T-helper 2 cell treated with Interferon-gamma antibody and Interleukin-4, amounts not matched to agents 100 ng/mL and 5 ng/mL, for 36 hours (primary cell): ENCODE measurements at regions not wholly inside any gene's neighbourhood (a gene's known extent, or its start where the extent isn't known, plus 50 kb on each side); places are given as distances from the start of the nearest gene placed in this dataset.

Experiments
- intact Hi-C: fragments of 100-400 bp; cut with micrococcal nuclease; formaldehyde crosslinking; loops from one replicate; pipeline ENCODE4 v1.15.1; 2023

GRCh38 chr6:166733900-166734299 is 106.8 kb upstream of the RPS6KA2 start:
- intact Hi-C loops: no loop called here

- intact Hi-C loops: no loop called here
Observed at GRCh38 chr6:166729658-166730057, 102.6 kb upstream of the RPS6KA2 start.

- intact Hi-C loops: no loop called here
Observed at GRCh38 chr6:166728884-166729530, 102.0 kb upstream of the RPS6KA2 start.

- intact Hi-C loops: no loop called here
Observed at GRCh38 chr6:166726201-166726600, 99.2 kb upstream of the RPS6KA2 start.

- intact Hi-C loops: no loop called here
Observed at GRCh38 chr6:166725571-166725970, 98.5 kb upstream of the RPS6KA2 start.

- intact Hi-C loops: no loop called here
Observed at GRCh38 chr6:166724576-166724975, 97.5 kb upstream of the RPS6KA2 start.

- intact Hi-C loops: no loop called here
Observed at GRCh38 chr6:166722785-166723184, 95.7 kb upstream of the RPS6KA2 start.

GRCh38 chr6:166721576-166721975 is 94.5 kb upstream of the RPS6KA2 start:
- intact Hi-C loops: no loop called here

- intact Hi-C loops: no loop called here
Observed at GRCh38 chr6:166720856-166721255, 93.8 kb upstream of the RPS6KA2 start.

- intact Hi-C loops: no loop called here
Observed at GRCh38 chr6:166719019-166719418, 92.0 kb upstream of the RPS6KA2 start.

- intact Hi-C loops: no loop called here
Observed at GRCh38 chr6:166718516-166718915, 91.5 kb upstream of the RPS6KA2 start.

- intact Hi-C loops: no loop called here
Observed at GRCh38 chr6:166716910-166717617, 90.0 kb upstream of the RPS6KA2 start.

GRCh38 chr6:166715992-166716391 is 88.9 kb upstream of the RPS6KA2 start:
- intact Hi-C loops: no loop called here

GRCh38 chr6:166715065-166715464 is 88.0 kb upstream of the RPS6KA2 start:
- intact Hi-C loops: no loop called here

GRCh38 chr6:166714581-166714980 is 87.5 kb upstream of the RPS6KA2 start:
- intact Hi-C loops: no loop called here

GRCh38 chr6:166714187-166714510 is 87.1 kb upstream of the RPS6KA2 start:
- intact Hi-C loops: no loop called here

GRCh38 chr6:166713434-166714186 is 86.6 kb upstream of the RPS6KA2 start:
- intact Hi-C loops: no loop called here

- intact Hi-C loops: no loop called here
Observed at GRCh38 chr6:166712286-166713228, 85.5 kb upstream of the RPS6KA2 start.

GRCh38 chr6:166710084-166710483 is 83.0 kb upstream of the RPS6KA2 start:
- intact Hi-C loops: no loop called here

GRCh38 chr6:166708460-166708859 is 81.4 kb upstream of the RPS6KA2 start:
- intact Hi-C loops: no loop called here

- intact Hi-C loops: no loop called here
Observed at GRCh38 chr6:166707045-166707444, 80.0 kb upstream of the RPS6KA2 start.
